SH-SY5Y (cell line): ENCODE measurements at regions not wholly inside any gene's neighbourhood (a gene's known extent, or its start where the extent isn't known, plus 50 kb on each side); places are given as distances from the start of the nearest gene placed in this dataset.

Experiments
- GATA2 ChIP-seq: IDR thresholded peaks from 2 replicates; pipeline ENCODE4 v1.6.1; 2011; ENCODE audit warnings: mild to moderate bottlenecking, low read depth, low read length
- GATA3 ChIP-seq: IDR thresholded peaks from 2 replicates; pipeline ENCODE4 v1.6.1; 2011; ENCODE audit warnings: low read depth, mild to moderate bottlenecking, low read length, moderate library complexity

GRCh38 chr2:226483143-226483542, 316.5 kb downstream of the IRS1 start:
- no peak for TF ChIP-seq GATA2
- TF ChIP-seq GATA3 = no peak
